Lower leg skin (tissue), 3 donors: ENCODE measurements at regions not wholly inside any gene's neighbourhood (a gene's known extent, or its start where the extent isn't known, plus 50 kb on each side); places are given as distances from the start of the nearest gene placed in this dataset.

Experiments
- CTCF ChIP-seq, 3 donors: fragments of 450-650 bp; IDR thresholded peaks; one replicate each; pipeline ENCODE4 v1.5.1; 2016; ENCODE audit warnings: antibody characterized with exemption in 3 of 3, mild to moderate bottlenecking in 3 of 3, moderate library complexity in 2 of 3
- POLR2A ChIP-seq, 2 donors: fragments of 450-650 bp; IDR thresholded peaks; one replicate each; pipeline ENCODE4 v1.6.1; 2016 to 2017; ENCODE audit warnings: antibody characterized with exemption in 2 of 2, mild to moderate bottlenecking in 1 of 2, moderate library complexity in 1 of 2

- TF ChIP-seq CTCF (IDR thresholded peaks at IDR 0.05) (no peak), POLR2A (IDR thresholded peaks at IDR 0.05) (no peak)
These were observed 227.2 kb upstream of the SULF2 start for GRCh38 chr20:48012401-48012974.
